GM12891 (cell line): ENCODE measurements at regions not wholly inside any gene's neighbourhood (a gene's known extent, or its start where the extent isn't known, plus 50 kb on each side); places are given as distances from the start of the nearest gene placed in this dataset.

ENCODE experiments used
- DNase-seq: peaks from one replicate; pipeline ENCODE4 v3.0.0; 2011; ENCODE audit warnings: low spot score; ENCODE audit not compliant: insufficient read length
- FAIRE-seq: peaks from 2 replicates; lab custom pipeline; 2011; peaks lifted over from hg19 to GRCh38; lab: Jason Lieb, UNC
- PAX5 ChIP-seq: IDR thresholded peaks from 2 replicates; pipeline ENCODE4 v1.6.1; 2011; ENCODE audit warnings: low read length, moderate library complexity, mild to moderate bottlenecking; ENCODE audit not compliant: insufficient read depth, severe bottlenecking
- POLR2A ChIP-seq: IDR thresholded peaks from 2 replicates; pipeline ENCODE4 v1.6.1; 2011; ENCODE audit warnings: low read depth, low read length, control low read depth
- POLR2AphosphoS5 ChIP-seq: IDR thresholded peaks from 2 replicates; pipeline ENCODE4 v1.6.1; 2011; ENCODE audit warnings: low read depth, low read length, control low read depth
- POU2F2 ChIP-seq: IDR thresholded peaks from 2 replicates; pipeline ENCODE4 v1.6.1; 2011; ENCODE audit warnings: low read depth, mild to moderate bottlenecking, control low read depth, low read length, moderate library complexity
- SPI1 ChIP-seq: IDR thresholded peaks from 2 replicates; pipeline ENCODE4 v1.6.1; 2011; ENCODE audit warnings: low read depth, low read length, control low read depth
- TAF1 ChIP-seq: IDR thresholded peaks from 2 replicates; pipeline ENCODE4 v1.6.1; 2011; ENCODE audit warnings: low read depth, low read length, control low read depth

- FAIRE-seq (no peak), DNase-seq (no peak)
- TF ChIP-seq POU2F2 = no peak
- TF ChIP-seq POLR2A = no peak
- TF ChIP-seq POLR2AphosphoS5 = no peak
- TF ChIP-seq PAX5 = no peak
- no peak for TF ChIP-seq TAF1
- no peak for TF ChIP-seq SPI1
These were observed 1206.0 kb upstream of the TMEM132C start for GRCh38 chr12:127060933-127061332.

DNA sequence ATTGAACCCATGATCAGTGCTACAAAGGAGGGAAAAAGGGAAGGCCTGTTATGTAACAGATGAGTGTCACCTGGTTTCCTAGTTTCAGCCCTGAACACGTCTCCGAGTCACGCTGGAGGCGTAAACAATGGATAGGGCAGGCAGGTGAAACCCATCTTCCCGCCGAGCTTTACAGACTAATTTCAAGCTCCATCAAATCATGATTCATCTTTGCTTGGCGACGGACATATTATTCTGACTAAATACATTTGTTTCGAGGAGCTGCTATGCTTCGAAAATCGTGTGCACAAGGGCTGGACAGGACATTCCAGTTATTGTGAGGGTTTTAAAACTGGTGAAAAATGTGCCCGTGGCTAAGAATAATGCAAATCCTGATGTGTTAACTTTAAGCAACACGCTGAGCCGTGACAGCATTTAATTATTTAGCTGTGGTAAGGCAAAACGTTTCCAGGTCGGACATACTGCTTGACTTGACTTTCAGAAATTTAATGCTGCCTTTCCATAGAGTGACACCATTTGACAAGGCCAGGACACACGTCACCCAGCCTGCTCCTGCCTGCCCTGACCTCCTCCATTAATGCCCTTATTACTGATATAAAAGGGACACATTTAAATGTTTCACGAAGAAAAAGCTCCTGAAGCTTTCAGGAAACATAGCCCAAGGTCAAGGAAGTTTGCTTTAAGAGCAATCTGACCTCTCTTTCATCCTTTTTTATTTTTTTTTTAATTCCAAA, 1203.5 kb upstream of the TMEM132C start:
- no peak for FAIRE-seq
- DNase-seq = no peak
- TF ChIP-seq SPI1 (no peak), POLR2AphosphoS5 (no peak)

DNA sequence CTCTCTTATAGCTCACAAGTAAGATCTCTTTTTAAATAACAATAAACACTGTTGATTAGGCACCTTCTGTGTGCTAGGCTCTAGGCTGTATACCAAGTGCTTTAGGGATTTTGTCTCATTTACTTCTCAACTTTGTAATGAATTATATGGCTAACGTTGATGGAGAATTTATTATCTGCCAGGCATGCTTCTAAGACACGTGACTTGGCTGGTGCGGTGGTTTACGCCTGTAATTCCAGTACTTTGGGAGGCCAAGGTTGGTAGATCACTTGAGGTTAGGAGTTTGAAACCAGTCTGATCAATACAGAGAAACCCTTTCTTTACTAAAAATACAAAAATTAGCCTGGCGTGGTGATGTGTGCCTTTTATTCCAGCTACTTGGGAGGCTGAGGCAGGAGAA, 1202.8 kb upstream of the TMEM132C start:
- no peak for FAIRE-seq
- no peak for DNase-seq
- no peak for TF ChIP-seq TAF1
- no peak for TF ChIP-seq PAX5
- TF ChIP-seq POU2F2 = no peak
- TF ChIP-seq SPI1 = no peak
- no peak for TF ChIP-seq POLR2A
- TF ChIP-seq POLR2AphosphoS5 = no peak

DNA sequence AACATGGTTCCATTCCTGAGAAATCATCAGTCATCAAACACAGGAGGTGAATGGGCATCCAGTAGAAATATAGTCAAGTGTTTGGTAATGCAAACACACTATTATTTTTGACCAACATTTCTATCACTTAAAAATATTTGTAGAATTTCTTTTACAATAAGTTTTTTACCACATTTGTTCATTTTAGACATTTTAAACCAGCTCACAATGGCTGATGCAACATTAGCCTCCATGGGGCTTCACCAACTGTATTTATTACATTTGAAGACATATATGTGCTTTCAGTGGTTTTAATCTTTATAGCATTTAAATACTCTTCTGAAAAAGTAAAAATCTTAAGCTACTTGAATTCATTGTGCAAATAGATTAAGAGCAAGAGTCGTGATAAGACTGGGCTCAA, 1201.4 kb upstream of the TMEM132C start:
- no peak for FAIRE-seq

GRCh38 chr12:127070515-127071157, 1196.3 kb upstream of the TMEM132C start:
- TF ChIP-seq TAF1 (no peak), POLR2AphosphoS5 (no peak), SPI1 (no peak), PAX5 (no peak), POLR2A (no peak), POU2F2 (no peak)
- FAIRE-seq (no peak), DNase-seq (no peak)

More for the DNA sequence above, 1201.4 kb upstream of the TMEM132C start:
- no peak for DNase-seq
- no peak for TF ChIP-seq SPI1
- TF ChIP-seq POLR2A = no peak
- TF ChIP-seq POU2F2 = no peak
- TF ChIP-seq PAX5 = no peak
- no peak for TF ChIP-seq TAF1
- TF ChIP-seq POLR2AphosphoS5 = no peak

- no peak for FAIRE-seq
- TF ChIP-seq POLR2AphosphoS5 (no peak), POLR2A (no peak), TAF1 (no peak), SPI1 (no peak), POU2F2 (no peak), PAX5 (no peak)
- DNase-seq = no peak
These were observed 1192.8 kb upstream of the TMEM132C start for GRCh38 chr12:127074161-127074560.

GRCh38 chr12:127075981-127076380, 1191.0 kb upstream of the TMEM132C start:
- no peak for TF ChIP-seq POLR2AphosphoS5
- TF ChIP-seq POU2F2 = no peak
- TF ChIP-seq PAX5 = no peak
- TF ChIP-seq SPI1 = no peak
- TF ChIP-seq POLR2A = no peak
- no peak for TF ChIP-seq TAF1
- DNase-seq (no peak), FAIRE-seq (no peak)

- DNase-seq (no peak), FAIRE-seq (no peak)
- no peak for TF ChIP-seq POLR2A
These were observed 1189.5 kb upstream of the TMEM132C start for GRCh38 chr12:127077262-127078045.

GRCh38 chr12:127078577-127079350, 1188.2 kb upstream of the TMEM132C start:
- FAIRE-seq (no peak), DNase-seq (no peak)
- TF ChIP-seq TAF1 (no peak), POLR2AphosphoS5 (no peak), POLR2A (no peak), SPI1 (no peak), PAX5 (no peak)
